Right renal cortex interstitium (tissue), 3 donors: ENCODE measurements at regions not wholly inside any gene's neighbourhood (a gene's known extent, or its start where the extent isn't known, plus 50 kb on each side); places are given as distances from the start of the nearest gene placed in this dataset.
A peak's percentile ranks its signal among the peaks of the same experiment; 100 is the strongest.

Source experiments
- DNase-seq, 3 donors: peaks; one replicate each; pipeline ENCODE4 v3.0.0-alpha.2; 2013; ENCODE audit warnings: low read depth in 3 of 3, low spot score in 2 of 3

- DNase-seq = no peak
Observed at GRCh38 chr9:86836266-86836665, 111.0 kb downstream of the GAS1 start.

GRCh38 chr9:86830356-86830755 is 117.0 kb downstream of the GAS1 start:
- DNase-seq = no peak

GRCh38 chr9:86829496-86830046 is 117.7 kb downstream of the GAS1 start:
- DNase-seq = no peak

- DNase-seq = no peak
Observed at GRCh38 chr9:86828631-86829030, 118.7 kb downstream of the GAS1 start.

GRCh38 chr9:86827893-86828292 is 119.4 kb downstream of the GAS1 start:
- DNase-seq = no peak

GRCh38 chr9:86825299-86825698 is 122.0 kb downstream of the GAS1 start:
- DNase-seq = no peak

GRCh38 chr9:86822006-86822801 is 125.1 kb downstream of the GAS1 start:
- DNase-seq = no peak

- DNase-seq = no peak
Observed at GRCh38 chr9:86821006-86821845, 126.1 kb downstream of the GAS1 start.

GRCh38 chr9:86819552-86819951 is 127.8 kb downstream of the GAS1 start:
- no peak for DNase-seq

GRCh38 chr9:86818636-86819035 is 128.7 kb downstream of the GAS1 start:
- DNase-seq = no peak

- DNase-seq = no peak
Observed at GRCh38 chr9:86816868-86817267, 130.4 kb downstream of the GAS1 start.

GRCh38 chr9:86816366-86816765 is 130.9 kb downstream of the GAS1 start:
- no peak for DNase-seq

GRCh38 chr9:86812616-86813015 is 134.7 kb downstream of the GAS1 start:
- no peak for DNase-seq

GRCh38 chr9:86809759-86810367 is 137.4 kb downstream of the GAS1 start:
- no peak for DNase-seq

- no peak for DNase-seq
Observed at GRCh38 chr9:86809151-86809550, 138.2 kb downstream of the GAS1 start.

GRCh38 chr9:86807367-86807976 is 139.8 kb downstream of the GAS1 start:
- DNase-seq = peak in 2 of 3 donors; percentile 69 to 73

- DNase-seq = no peak
Observed at GRCh38 chr9:86804011-86804410, 143.3 kb downstream of the GAS1 start.

GRCh38 chr9:86802900-86803673 is 144.2 kb downstream of the GAS1 start:
- DNase-seq = no peak

GRCh38 chr9:86801246-86801645 is 146.1 kb downstream of the GAS1 start:
- no peak for DNase-seq

- DNase-seq = no peak
Observed at GRCh38 chr9:86800681-86801080, 146.6 kb downstream of the GAS1 start.
